HL-60 (cell line): ENCODE measurements at regions not wholly inside any gene's neighbourhood (a gene's known extent, or its start where the extent isn't known, plus 50 kb on each side); places are given as distances from the start of the nearest gene placed in this dataset.

Source experiments
- CTCF ChIP-seq: IDR thresholded peaks from one replicate; pipeline ENCODE4 v1.5.1; 2011; ENCODE audit warnings: low read length, control low read depth, inconsistent platforms; ENCODE audit not compliant: insufficient read depth
- POLR2AphosphoS5 ChIP-seq: IDR thresholded peaks from 2 replicates; pipeline ENCODE4 v1.6.1; 2012; ENCODE audit warnings: low read depth
- REST ChIP-seq: IDR thresholded peaks from 2 replicates; pipeline ENCODE4 v1.6.1; 2012; ENCODE audit warnings: low read depth; ENCODE audit not compliant: insufficient replicate concordance

- TF ChIP-seq REST, result no peak
- TF ChIP-seq CTCF, result no peak
- no peak for TF ChIP-seq POLR2AphosphoS5
Observed at GRCh38 chr15:81729340-81729739, 316.5 kb downstream of the MEX3B start.
